Upper lobe of right lung (tissue), 1 donor: ENCODE measurements at regions not wholly inside any gene's neighbourhood (a gene's known extent, or its start where the extent isn't known, plus 50 kb on each side); places are given as distances from the start of the nearest gene placed in this dataset.

Experiments
- ATAC-seq: fragments of 200-7000 bp; cut with Tn5 transposase; one replicate; pipeline ENCODE4 v1.9.1; 2020; ENCODE audit warnings: mild to moderate bottlenecking, moderate library complexity
- DNase-seq: peaks from one replicate; pipeline ENCODE4 v3.0.0-alpha.2; 2020
- H3K27ac ChIP-seq: fragments of 200-600 bp; one replicate; pipeline ENCODE4 v1.8.0; 2022
- H3K27me3 ChIP-seq: fragments of 200-600 bp; one replicate; pipeline ENCODE4 v1.8.0; 2022; ENCODE audit warnings: mild to moderate bottlenecking
- H3K36me3 ChIP-seq: fragments of 200-600 bp; one replicate; pipeline ENCODE4 v1.8.0; 2022
- H3K4me1 ChIP-seq: fragments of 200-600 bp; one replicate; pipeline ENCODE4 v1.8.0; 2022
- H3K4me3 ChIP-seq: fragments of 200-600 bp; one replicate; pipeline ENCODE4 v1.8.0; 2022; ENCODE audit warnings: mild to moderate bottlenecking
- H3K9me3 ChIP-seq: fragments of 200-600 bp; one replicate; pipeline ENCODE4 v1.8.0; 2022
- intact Hi-C: fragments of 100-400 bp; cut with DNase I; formaldehyde crosslinking; loops from one replicate; pipeline ENCODE4 v1.11.0; 2022
- TF ChIP-seq, protein P1 (sequence below): fragments of 200-600 bp; IDR thresholded peaks from one replicate; pipeline ENCODE4 v1.8.0; 2022; ENCODE audit warnings: antibody characterized with exemption
- donor health status: DM: no; HTN: yes; CAD: no; lungs with severe emphysema.

DNA sequence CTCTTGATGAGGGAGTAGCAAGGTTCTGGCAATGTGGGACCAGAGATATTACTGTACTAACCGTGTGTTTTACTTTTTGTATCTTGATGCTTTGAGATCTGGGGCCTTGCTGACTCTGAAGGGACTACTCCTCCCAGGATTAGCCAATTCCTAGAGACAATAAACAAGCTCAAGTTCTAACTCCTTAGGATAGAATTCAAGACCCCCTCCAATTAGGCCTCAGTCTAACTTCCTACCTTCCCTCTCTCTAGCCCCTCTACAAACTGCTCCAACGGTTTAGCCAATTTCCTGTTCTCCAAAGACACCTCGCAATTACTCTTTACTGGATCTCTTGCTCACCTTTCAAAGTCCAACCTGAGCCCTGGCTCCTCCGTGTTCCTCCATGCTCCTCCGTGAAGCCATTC is 158.7 kb upstream of the JARID2 start:
- DNase-seq = no peak
- H3K27me3 ChIP-seq = no peaks in the 10 kb centered on the region
- ATAC-seq = no peak
- H3K4me3 ChIP-seq = no peak overlapping the region
- H3K36me3 ChIP-seq = no peaks in the 10 kb centered on the region
- intact Hi-C loops = no loop called here
- H3K4me1 ChIP-seq = peaks cover 7% of the 10 kb centered on the region
- no peak overlapping the region for H3K27ac ChIP-seq
- H3K9me3 ChIP-seq = no peaks in the 10 kb centered on the region
- TF ChIP-seq, protein P1, sequence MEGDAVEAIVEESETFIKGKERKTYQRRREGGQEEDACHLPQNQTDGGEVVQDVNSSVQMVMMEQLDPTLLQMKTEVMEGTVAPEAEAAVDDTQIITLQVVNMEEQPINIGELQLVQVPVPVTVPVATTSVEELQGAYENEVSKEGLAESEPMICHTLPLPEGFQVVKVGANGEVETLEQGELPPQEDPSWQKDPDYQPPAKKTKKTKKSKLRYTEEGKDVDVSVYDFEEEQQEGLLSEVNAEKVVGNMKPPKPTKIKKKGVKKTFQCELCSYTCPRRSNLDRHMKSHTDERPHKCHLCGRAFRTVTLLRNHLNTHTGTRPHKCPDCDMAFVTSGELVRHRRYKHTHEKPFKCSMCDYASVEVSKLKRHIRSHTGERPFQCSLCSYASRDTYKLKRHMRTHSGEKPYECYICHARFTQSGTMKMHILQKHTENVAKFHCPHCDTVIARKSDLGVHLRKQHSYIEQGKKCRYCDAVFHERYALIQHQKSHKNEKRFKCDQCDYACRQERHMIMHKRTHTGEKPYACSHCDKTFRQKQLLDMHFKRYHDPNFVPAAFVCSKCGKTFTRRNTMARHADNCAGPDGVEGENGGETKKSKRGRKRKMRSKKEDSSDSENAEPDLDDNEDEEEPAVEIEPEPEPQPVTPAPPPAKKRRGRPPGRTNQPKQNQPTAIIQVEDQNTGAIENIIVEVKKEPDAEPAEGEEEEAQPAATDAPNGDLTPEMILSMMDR = no peak

DNA sequence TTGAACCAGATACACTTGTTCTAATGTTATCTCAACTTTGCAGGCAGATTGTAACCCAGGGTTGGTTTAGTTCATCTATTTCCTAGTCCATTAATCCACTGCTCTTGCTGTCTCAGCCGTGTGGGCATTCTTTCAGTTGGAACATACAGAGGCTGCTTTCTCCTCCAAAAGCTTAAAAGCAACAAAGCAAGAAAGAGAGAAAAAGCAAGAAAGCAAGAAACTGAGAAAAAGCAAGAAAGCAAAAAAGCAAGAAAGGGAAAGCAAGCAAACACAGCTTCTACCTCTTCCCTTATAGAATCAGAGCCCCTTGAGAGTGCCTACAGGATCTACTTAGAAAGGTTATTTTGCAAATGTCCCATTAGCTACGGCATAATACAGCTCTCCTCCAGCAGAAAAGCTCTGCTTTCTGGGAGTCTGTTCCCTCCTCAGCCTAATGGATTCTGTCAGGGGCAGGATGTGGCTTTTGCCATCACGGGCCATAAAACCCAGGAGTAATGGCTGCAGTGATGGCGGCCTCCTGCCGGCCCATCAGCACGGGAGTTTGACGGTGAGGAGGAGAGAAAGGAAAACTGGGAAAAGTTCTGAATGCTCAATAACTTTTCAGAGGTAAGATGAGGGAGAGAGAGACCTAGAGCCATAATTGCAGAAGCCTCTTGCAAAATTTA is 156.8 kb upstream of the JARID2 start:
- intact Hi-C loops = no loop called here
- no peak overlapping the region for H3K4me3 ChIP-seq

DNA sequence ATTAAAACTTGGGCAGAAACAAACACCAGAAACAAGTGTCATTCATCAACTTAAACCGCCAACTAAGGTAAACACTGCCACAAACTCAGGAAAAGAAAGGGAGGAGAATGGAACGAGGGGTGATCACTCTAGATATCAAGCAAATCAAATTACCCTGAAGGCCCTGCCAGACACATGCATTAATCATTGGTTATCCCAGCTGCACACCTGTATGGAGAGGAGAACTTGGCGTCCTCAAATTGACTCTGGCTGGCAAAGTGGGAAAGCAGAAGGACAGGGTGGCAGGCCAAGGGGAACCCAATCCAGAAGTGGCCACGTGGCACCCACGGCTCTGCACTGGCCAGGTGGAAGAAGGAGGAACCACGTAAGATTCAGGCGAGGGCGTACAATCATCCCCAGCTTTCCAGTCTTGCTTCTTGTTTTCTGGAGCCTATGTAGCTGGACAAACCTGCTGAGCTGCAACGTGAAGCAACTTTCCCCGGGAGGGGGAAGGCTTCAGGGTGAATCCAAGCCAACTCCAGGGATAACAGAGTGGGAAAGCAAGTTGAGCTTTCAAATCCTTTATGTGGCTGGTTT is 156.2 kb upstream of the JARID2 start:
- Histone ChIP-seq H3K36me3 (no peaks in the 10 kb centered on the region), H3K4me1 (peaks cover 7% of the 10 kb centered on the region), H3K27ac (no peak overlapping the region), H3K4me3 (no peak overlapping the region), H3K9me3 (no peaks in the 10 kb centered on the region), H3K27me3 (no peaks in the 10 kb centered on the region)
- intact Hi-C loops = no loop called here
- DNase-seq (peak; percentile 70), ATAC-seq (peak; percentile 75)
- TF ChIP-seq, protein P1 = no peak

More for the DNA sequence above, 156.8 kb upstream of the JARID2 start:
- H3K9me3 ChIP-seq = no peaks in the 10 kb centered on the region
- no peak overlapping the region for H3K27ac ChIP-seq
- ATAC-seq = no peak
- no peak for DNase-seq
- no peaks in the 10 kb centered on the region for H3K27me3 ChIP-seq
- TF ChIP-seq, protein P1 = no peak
- no peaks in the 10 kb centered on the region for H3K36me3 ChIP-seq
- H3K4me1 ChIP-seq = peaks cover 7% of the 10 kb centered on the region

DNA sequence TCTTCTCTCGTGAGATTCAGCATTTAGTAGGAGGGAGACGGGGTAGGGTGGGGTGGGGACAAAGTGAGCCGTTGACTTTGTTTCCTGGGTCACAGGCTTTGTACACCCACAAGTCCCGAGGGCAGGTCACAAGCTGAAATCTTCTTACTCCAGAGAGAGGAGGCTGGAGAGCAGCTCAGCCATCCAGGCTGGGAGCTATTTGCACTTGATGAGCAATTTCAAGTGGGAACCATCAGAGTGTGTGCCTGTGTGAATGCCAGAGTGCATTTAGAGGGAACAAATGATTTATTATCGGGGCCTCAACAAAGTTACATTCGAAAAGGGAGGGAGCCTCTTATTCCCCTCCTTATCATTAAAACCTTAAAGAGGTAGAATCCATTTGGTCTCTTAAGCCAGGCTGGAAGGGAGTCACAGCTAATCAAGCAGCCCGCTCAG is 155.7 kb upstream of the JARID2 start:
- intact Hi-C loops = no loop called here
- no peaks in the 10 kb centered on the region for H3K9me3 ChIP-seq
- peak; percentile 76 for ATAC-seq

DNA sequence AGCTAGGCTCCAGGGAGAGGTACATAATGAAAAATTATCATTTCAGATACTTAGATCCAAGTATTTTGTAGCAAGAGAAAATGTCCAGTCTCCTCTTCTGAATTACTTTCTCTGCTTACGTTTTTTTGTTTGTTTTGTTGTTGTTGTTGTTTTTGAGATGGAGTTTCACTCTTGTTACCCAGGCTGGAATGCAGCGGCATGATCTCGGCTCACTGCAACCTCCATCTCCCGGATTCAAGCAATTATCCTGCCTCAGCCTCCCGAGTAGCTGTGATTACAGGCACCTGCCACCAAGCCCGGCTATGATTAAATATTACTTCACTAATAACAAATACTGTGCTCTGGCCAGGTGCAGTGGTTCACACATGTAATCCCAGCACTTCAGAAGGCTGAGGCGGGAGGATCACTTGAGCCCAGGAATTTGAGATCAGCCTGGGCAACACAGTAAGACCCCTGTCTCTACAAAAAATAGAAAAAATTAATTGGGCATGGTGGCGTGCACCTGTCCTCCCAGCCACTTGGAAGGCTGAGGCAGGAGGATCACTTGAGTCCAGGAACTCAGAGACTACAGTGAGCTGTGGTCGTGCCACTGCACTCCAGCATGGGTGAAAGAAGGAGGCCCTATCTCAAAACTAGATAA is 155.0 kb upstream of the JARID2 start:
- ATAC-seq (no peak), DNase-seq (no peak)
- intact Hi-C loops = no loop called here
- Histone ChIP-seq H3K27ac (no peak overlapping the region), H3K4me3 (no peak overlapping the region), H3K36me3 (no peaks in the 10 kb centered on the region), H3K27me3 (no peaks in the 10 kb centered on the region), H3K4me1 (peaks cover 7% of the 10 kb centered on the region), H3K9me3 (no peaks in the 10 kb centered on the region)
- TF ChIP-seq, protein P1 = no peak

More for the DNA sequence above, 155.7 kb upstream of the JARID2 start:
- Histone ChIP-seq H3K36me3 (no peaks in the 10 kb centered on the region), H3K27ac (no peak overlapping the region), H3K4me1 (peaks cover 7% of the 10 kb centered on the region), H3K4me3 (no peak overlapping the region), H3K27me3 (no peaks in the 10 kb centered on the region)
- TF ChIP-seq, protein P1 = no peak
- DNase-seq = no peak
